NT2/D1 (cell line): ENCODE measurements at regions not wholly inside any gene's neighbourhood (a gene's known extent, or its start where the extent isn't known, plus 50 kb on each side); places are given as distances from the start of the nearest gene placed in this dataset.

Source experiments
- DNase-seq: peaks from one replicate; pipeline ENCODE4 v3.0.0-alpha.2; 2011; ENCODE audit warnings: low read depth, low spot score
- H3K27me3 ChIP-seq: 2 replicates; pipeline ENCODE4 v1.6.0; 2011; ENCODE audit warnings: mild to moderate bottlenecking; ENCODE audit not compliant: insufficient read length, insufficient read depth
- H3K36me3 ChIP-seq: 2 replicates; pipeline ENCODE4 v1.6.1; 2011; ENCODE audit warnings: mild to moderate bottlenecking, low read length, mixed read lengths; ENCODE audit not compliant: insufficient read depth, insufficient read length
- H3K4me1 ChIP-seq: 2 replicates; pipeline ENCODE4 v1.5.1; 2011; ENCODE audit not compliant: insufficient read depth, insufficient read length
- H3K4me3 ChIP-seq: 2 replicates; pipeline ENCODE4 v1.5.1; 2011; ENCODE audit warnings: low read depth; ENCODE audit not compliant: insufficient read length
- H3K9ac ChIP-seq: 2 replicates; pipeline ENCODE4 v1.6.0; 2011; ENCODE audit warnings: low read depth; ENCODE audit not compliant: insufficient read length
- H3K9me3 ChIP-seq: 2 replicates; pipeline ENCODE4 v1.5.1; 2011; ENCODE audit warnings: mild to moderate bottlenecking, low read length; ENCODE audit not compliant: insufficient read depth
- SUZ12 ChIP-seq: IDR thresholded peaks from 2 replicates; pipeline ENCODE4 v1.6.1; 2011; ENCODE audit not compliant: insufficient read length, insufficient read depth; ENCODE audit errors: extremely low read depth
- YY1 ChIP-seq: IDR thresholded peaks from 2 replicates; pipeline ENCODE4 v1.6.1; 2011; ENCODE audit not compliant: insufficient read length, insufficient read depth
- ZNF274 ChIP-seq: IDR thresholded peaks from 2 replicates; pipeline ENCODE4 v1.6.1; 2011; ENCODE audit warnings: mild to moderate bottlenecking, low read depth, low read length

GRCh38 chr2:114139542-114139941 lies 249.7 kb downstream of the ACTR3 start:
- H3K4me3 ChIP-seq, result no peak overlapping the region
- H3K4me1 ChIP-seq, result no peaks in the 10 kb centered on the region
- DNase-seq, result no peak
- TF ChIP-seq YY1 (no peak), SUZ12 (no peak)
- H3K36me3 ChIP-seq, result no peaks in the 10 kb centered on the region
- no peaks in the 10 kb centered on the region for H3K27me3 ChIP-seq
- H3K9ac ChIP-seq, result no peak overlapping the region
- no peaks in the 10 kb centered on the region for H3K9me3 ChIP-seq

- H3K27me3 ChIP-seq, result no peaks in the 10 kb centered on the region
- no peaks in the 10 kb centered on the region for H3K36me3 ChIP-seq
- no peaks in the 10 kb centered on the region for H3K9me3 ChIP-seq
- no peak for DNase-seq
- H3K4me1 ChIP-seq, result no peaks in the 10 kb centered on the region
- TF ChIP-seq ZNF274 (no peak), SUZ12 (no peak), YY1 (no peak)
- no peak overlapping the region for H3K9ac ChIP-seq
- H3K4me3 ChIP-seq, result no peak overlapping the region
Measured at GRCh38 chr2:114156366-114157056, 266.6 kb downstream of the ACTR3 start.

GRCh38 chr2:114157057-114157385 lies 267.1 kb downstream of the ACTR3 start:
- no peak for DNase-seq
- no peaks in the 10 kb centered on the region for H3K9me3 ChIP-seq
- no peaks in the 10 kb centered on the region for H3K27me3 ChIP-seq
- H3K9ac ChIP-seq, result no peak overlapping the region
- H3K36me3 ChIP-seq, result no peaks in the 10 kb centered on the region
- no peaks in the 10 kb centered on the region for H3K4me1 ChIP-seq
- H3K4me3 ChIP-seq, result no peak overlapping the region
- TF ChIP-seq ZNF274, result no peak
- TF ChIP-seq YY1, result no peak
- no peak for TF ChIP-seq SUZ12

- TF ChIP-seq SUZ12, result no peak
- TF ChIP-seq YY1, result no peak
- TF ChIP-seq ZNF274, result no peak
- no peak overlapping the region for H3K9ac ChIP-seq
- no peaks in the 10 kb centered on the region for H3K27me3 ChIP-seq
- no peak overlapping the region for H3K4me3 ChIP-seq
- no peaks in the 10 kb centered on the region for H3K36me3 ChIP-seq
- no peaks in the 10 kb centered on the region for H3K4me1 ChIP-seq
- no peaks in the 10 kb centered on the region for H3K9me3 ChIP-seq
- no peak for DNase-seq
Measured at GRCh38 chr2:114160263-114160981, 270.5 kb downstream of the ACTR3 start.

DNA sequence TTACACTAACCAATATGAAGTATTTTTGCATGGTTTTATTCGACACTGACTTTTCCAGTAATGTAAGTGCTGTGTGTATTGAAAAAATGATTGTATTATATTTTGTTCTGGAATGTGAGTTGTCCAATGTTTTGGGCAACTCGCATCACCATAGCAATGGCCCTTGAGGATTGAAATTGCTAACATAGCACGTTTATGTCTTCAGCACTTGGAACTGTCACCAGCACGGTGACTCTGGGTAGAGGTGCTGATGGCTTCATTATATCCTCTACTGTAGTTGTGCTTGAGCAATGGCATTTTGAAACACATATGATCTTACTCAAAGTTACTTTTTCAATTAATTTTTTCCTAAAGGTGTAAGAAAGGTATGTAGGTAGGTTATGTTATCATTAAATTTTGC lies 271.5 kb downstream of the ACTR3 start:
- no peak overlapping the region for H3K4me3 ChIP-seq
- no peaks in the 10 kb centered on the region for H3K4me1 ChIP-seq
- H3K9ac ChIP-seq, result no peak overlapping the region
- H3K9me3 ChIP-seq, result no peaks in the 10 kb centered on the region
- DNase-seq, result no peak
- no peak for TF ChIP-seq YY1
- no peak for TF ChIP-seq SUZ12
- H3K36me3 ChIP-seq, result no peaks in the 10 kb centered on the region
- no peaks in the 10 kb centered on the region for H3K27me3 ChIP-seq

DNA sequence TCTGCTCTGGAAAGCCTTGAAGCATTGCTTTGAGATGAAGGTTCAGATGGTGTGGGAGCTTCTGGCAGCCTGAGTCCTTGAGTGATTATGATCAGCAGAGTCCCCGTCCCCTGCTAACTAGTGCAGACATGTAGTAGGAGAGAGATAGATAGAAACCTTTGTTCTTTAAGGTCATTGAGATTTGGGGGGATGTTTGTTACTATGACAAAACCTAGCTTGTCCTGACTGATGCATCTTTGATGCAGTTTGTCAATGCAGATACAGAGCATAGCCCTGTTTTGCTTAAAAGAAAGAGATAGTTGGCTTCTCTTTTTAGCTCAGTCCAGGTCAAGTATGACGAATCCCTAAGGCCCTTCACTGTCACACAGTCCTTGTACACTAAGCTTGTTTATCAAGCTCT lies 274.6 kb upstream of the DPP10 start:
- DNase-seq, result no peak
- H3K4me3 ChIP-seq, result no peak overlapping the region

DNA sequence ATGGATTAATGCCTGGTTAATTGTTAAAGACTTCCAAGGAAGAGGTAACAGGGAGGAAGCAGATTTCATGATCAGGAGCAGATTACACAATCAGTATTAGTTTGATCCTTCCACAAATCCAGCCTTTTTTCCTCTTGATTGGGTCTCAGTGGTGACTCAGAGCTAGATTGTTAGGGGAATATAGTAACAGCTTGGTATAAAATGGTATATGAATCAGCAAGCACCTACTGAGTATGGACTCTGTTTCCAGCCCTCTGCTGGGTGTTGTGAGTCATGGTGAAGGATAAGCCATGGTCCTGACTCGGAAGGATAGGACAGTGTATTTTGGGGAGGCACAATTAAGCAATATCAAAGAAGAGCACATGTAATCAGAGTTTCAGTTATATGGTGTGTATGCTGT lies 272.4 kb upstream of the DPP10 start:
- TF ChIP-seq ZNF274 (no peak), YY1 (no peak), SUZ12 (no peak)
- H3K4me1 ChIP-seq, result no peaks in the 10 kb centered on the region
- DNase-seq, result no peak

More for the DNA sequence above, 274.6 kb upstream of the DPP10 start:
- no peak overlapping the region for H3K9ac ChIP-seq
- H3K4me1 ChIP-seq, result no peaks in the 10 kb centered on the region
- H3K27me3 ChIP-seq, result no peaks in the 10 kb centered on the region
- peaks cover 5% of the 10 kb centered on the region; the same call in 1 of the 2 replicates for H3K9me3 ChIP-seq
- no peaks in the 10 kb centered on the region for H3K36me3 ChIP-seq
- no peak for TF ChIP-seq ZNF274
- no peak for TF ChIP-seq YY1
- TF ChIP-seq SUZ12, result no peak

More for the DNA sequence above, 272.4 kb upstream of the DPP10 start:
- Histone ChIP-seq H3K9me3 (peaks cover 5% of the 10 kb centered on the region; the same call in 1 of the 2 replicates), H3K4me3 (no peak overlapping the region), H3K9ac (no peak overlapping the region), H3K27me3 (no peaks in the 10 kb centered on the region), H3K36me3 (no peaks in the 10 kb centered on the region)
